RWPE2 (cell line): ENCODE measurements at regions not wholly inside any gene's neighbourhood (a gene's known extent, or its start where the extent isn't known, plus 50 kb on each side); places are given as distances from the start of the nearest gene placed in this dataset.

Experiments used
- ATAC-seq: fragments of 200-7000 bp; cut with Tn5 transposase; 3 replicates; pipeline ENCODE4 v1.9.1; 2021; ENCODE audit warnings: low read depth
- DNase-seq: peaks from one replicate; pipeline ENCODE4 v3.0.0-alpha.2; 2020; ENCODE audit warnings: low spot score
- H3K27ac ChIP-seq: fragments of 450-650 bp; 2 replicates; pipeline ENCODE4 v1.5.1; 2017; ENCODE audit warnings: mild to moderate bottlenecking; ENCODE audit not compliant: poor library complexity, severe bottlenecking
- H3K27me3 ChIP-seq: fragments of 250-450 bp; sonication (Bioruptor Pico); 2 replicates; pipeline ENCODE4 v1.5.1; 2021; ENCODE audit warnings: mild to moderate bottlenecking, moderate library complexity; ENCODE audit not compliant: insufficient read depth, poor library complexity, severe bottlenecking
- H3K36me3 ChIP-seq: fragments of 250-450 bp; sonication (Bioruptor Pico); 2 replicates; pipeline ENCODE4 v1.5.1; 2020; ENCODE audit warnings: low read depth, mild to moderate bottlenecking, moderate library complexity
- H3K4me1 ChIP-seq: fragments of 250-450 bp; sonication (Bioruptor Pico); 2 replicates; pipeline ENCODE4 v1.5.1; 2021; ENCODE audit warnings: mild to moderate bottlenecking, moderate library complexity; ENCODE audit not compliant: insufficient read depth, poor library complexity, severe bottlenecking
- H3K4me3 ChIP-seq: fragments of 250-450 bp; sonication (Bioruptor Pico); 2 replicates; pipeline ENCODE4 v1.5.1; 2021; ENCODE audit warnings: mild to moderate bottlenecking, moderate library complexity; ENCODE audit not compliant: severe bottlenecking
- H3K9me3 ChIP-seq: fragments of 250-450 bp; sonication (Bioruptor Pico); 2 replicates; pipeline ENCODE4 v1.5.1; 2021; ENCODE audit warnings: mild to moderate bottlenecking, moderate library complexity; ENCODE audit not compliant: severe bottlenecking
- CTCF ChIP-seq: fragments of 450-650 bp; IDR thresholded peaks from one replicate; pipeline ENCODE4 v1.5.1; 2017; ENCODE audit warnings: mild to moderate bottlenecking, moderate library complexity; ENCODE audit not compliant: poor library complexity, severe bottlenecking

DNA sequence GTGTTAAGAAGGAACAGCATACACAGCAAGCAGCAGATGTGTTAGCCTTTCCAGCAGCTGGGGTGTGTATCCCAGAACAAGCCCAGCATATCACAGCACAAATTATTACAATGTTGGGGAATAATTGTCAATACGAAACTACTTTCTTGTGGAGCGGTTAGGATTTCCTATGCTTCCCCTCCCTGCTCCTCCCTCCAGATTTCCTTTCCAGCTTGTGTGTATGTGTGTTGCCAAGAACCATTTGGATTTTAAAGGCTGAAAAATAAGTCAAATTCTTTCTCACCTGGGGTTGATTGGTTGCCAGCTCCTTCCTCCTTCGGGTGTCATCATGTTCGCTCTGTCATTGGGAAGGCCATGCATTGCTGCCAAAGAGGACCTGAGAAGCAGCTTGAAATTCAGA is 178.2 kb upstream of the FRMPD4 start:
- TF ChIP-seq CTCF, result no peak
- no peak overlapping the region for H3K4me3 ChIP-seq
- H3K9me3 ChIP-seq, result no peaks in the 10 kb centered on the region
- H3K4me1 ChIP-seq, result no peaks in the 10 kb centered on the region
- ATAC-seq (no peak), DNase-seq (no peak)
- H3K27ac ChIP-seq, result no peak overlapping the region
- no peaks in the 10 kb centered on the region for H3K27me3 ChIP-seq
- H3K36me3 ChIP-seq, result no peaks in the 10 kb centered on the region

- Histone ChIP-seq H3K27me3 (no peaks in the 10 kb centered on the region), H3K27ac (no peak overlapping the region), H3K36me3 (no peaks in the 10 kb centered on the region), H3K9me3 (no peaks in the 10 kb centered on the region), H3K4me3 (no peak overlapping the region), H3K4me1 (peaks cover 7% of the 10 kb centered on the region)
- ATAC-seq, result no peak
- DNase-seq, result no peak
- no peak for TF ChIP-seq CTCF
Measured at GRCh38 chrX:11965436-11965835, 172.8 kb upstream of the FRMPD4 start.

DNA sequence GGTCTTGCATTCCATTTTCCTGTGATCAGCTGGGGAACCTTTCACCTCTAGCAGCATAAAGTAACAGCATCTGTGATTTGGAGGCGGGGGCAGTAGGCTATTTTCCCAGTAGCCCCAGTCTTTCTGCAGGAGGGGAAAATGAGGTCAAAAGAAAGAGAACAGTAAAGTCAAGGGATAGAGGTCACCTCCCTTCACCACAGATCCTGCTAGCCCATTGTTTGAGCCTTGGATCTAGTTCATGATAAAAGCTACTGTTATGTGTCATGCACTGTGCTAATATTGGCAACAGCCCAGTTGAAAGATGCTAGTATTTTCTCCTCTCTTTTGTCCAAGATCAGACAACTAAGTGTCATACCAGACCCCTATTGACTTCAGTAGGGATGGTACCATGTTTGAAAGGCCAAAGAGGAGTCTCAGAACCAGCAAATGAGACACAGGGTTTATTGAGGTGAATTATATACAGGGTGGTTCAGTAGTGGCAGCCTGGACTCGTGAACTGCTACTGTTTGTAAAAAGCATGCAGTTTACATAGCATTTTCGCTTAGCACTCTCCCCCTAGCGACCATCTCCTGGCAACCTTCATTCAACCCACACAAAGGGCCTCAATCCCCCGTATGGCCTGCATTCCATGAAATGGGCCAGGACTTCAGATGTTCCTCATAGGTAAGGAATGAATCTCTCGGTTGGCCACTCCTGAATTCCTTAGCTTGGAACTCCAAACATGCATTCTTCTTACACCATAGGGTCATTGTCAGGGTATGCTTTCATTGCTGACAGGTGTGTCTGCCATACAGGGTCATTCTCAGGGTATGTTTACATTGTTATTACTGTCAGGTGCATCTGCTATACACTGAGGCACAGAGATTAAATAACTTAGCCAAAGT is 170.0 kb upstream of the FRMPD4 start:
- Histone ChIP-seq H3K4me1 (peaks cover 7% of the 10 kb centered on the region), H3K27ac (peak overlapping the region; percentile 60), H3K4me3 (no peak overlapping the region), H3K9me3 (no peaks in the 10 kb centered on the region), H3K27me3 (no peaks in the 10 kb centered on the region), H3K36me3 (no peaks in the 10 kb centered on the region)
- ATAC-seq, result peak; percentile 90
- TF ChIP-seq CTCF, result peak; percentile 10
- no peak for DNase-seq

- Histone ChIP-seq H3K9me3 (no peaks in the 10 kb centered on the region), H3K27ac (peak overlapping the region; percentile 60), H3K4me1 (peaks cover 7% of the 10 kb centered on the region), H3K4me3 (no peak overlapping the region), H3K36me3 (no peaks in the 10 kb centered on the region), H3K27me3 (no peaks in the 10 kb centered on the region)
- no peak for TF ChIP-seq CTCF
- ATAC-seq (no peak), DNase-seq (no peak)
Measured at GRCh38 chrX:11968991-11969390, 169.3 kb upstream of the FRMPD4 start.

DNA sequence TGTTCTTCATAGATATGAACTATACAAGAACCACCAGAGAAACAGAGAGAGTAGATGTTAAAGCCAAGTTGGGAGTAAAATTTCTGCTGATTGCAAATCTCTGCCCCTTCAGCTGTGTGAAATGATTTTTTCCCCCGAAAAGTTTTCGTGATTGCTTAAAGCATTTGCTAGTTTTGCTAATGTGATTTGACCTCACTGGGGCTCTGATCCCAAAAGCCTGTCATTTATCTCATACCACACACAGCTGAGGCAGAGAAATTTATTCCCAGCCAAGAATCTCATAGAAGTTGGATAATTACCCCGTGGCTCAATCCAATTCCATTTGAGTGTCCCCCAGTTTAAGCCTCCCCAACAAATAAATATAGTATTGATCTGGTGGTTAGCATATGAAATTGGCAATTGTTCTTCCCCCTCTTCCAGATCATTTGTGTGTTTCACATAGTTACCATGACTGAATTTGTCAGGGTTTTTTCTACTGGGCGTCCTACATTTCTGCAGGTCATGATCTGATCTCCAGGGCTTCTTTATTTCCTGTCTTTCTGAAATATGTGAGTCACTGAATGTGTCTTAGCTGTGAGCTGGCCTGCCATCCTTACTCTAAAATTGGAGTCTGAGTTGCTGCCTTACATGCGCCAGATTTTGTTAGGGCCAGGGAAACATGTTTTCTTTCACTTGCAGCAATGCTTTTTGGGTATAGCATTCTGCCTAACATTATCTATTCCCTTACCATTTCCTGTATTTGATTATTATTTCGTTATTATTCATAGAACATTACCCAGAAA is 167.5 kb upstream of the FRMPD4 start:
- Histone ChIP-seq H3K9me3 (no peaks in the 10 kb centered on the region), H3K27ac (no peak overlapping the region), H3K4me3 (no peak overlapping the region), H3K27me3 (no peaks in the 10 kb centered on the region), H3K36me3 (no peaks in the 10 kb centered on the region), H3K4me1 (peaks cover 7% of the 10 kb centered on the region)
- no peak for TF ChIP-seq CTCF
- DNase-seq, result no peak
- ATAC-seq, result peak; percentile 49; the same call in 1 of the 3 replicates
